ENCODE measurements at regions not wholly inside any gene's neighbourhood (a gene's known extent, or its start where the extent isn't known, plus 50 kb on each side); places are given as distances from the start of the nearest gene placed in this dataset.

- H3K4me3 Mint-ChIP-seq: no peak overlapping the region
- no peaks in the 10 kb centered on the region for H3K9me3 Mint-ChIP-seq
- ATAC-seq: no peak
- H3K4me1 Mint-ChIP-seq: no peaks in the 10 kb centered on the region
- H3K27me3 Mint-ChIP-seq: no peaks in the 10 kb centered on the region
- no peak overlapping the region for H3K27ac Mint-ChIP-seq
- H3K36me3 Mint-ChIP-seq: no peaks in the 10 kb centered on the region
These were observed 274.7 kb downstream of the CASP12 start for GRCh38 chr11:104623518-104623917.

DNA sequence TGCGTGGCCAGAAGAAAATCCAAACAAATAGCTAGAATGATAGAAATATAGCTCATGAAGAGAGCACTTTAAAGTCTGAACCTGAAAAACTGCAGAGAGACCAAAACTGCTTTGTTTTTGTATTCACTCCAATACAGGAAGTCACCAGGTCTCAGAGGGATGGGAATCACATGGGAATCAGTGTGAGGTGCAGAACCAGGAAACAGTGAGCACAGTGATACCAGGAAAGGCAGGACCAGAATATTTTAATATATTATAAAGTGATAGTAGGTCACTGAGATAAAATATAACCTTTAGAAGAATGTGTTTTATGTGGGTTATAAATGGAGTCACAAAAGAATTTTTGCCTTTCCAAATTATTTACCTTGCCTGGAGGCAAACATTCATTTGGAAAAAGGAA, 277.3 kb downstream of the CASP12 start:
- Mint-ChIP-seq H3K9me3 (peaks cover 3% of the 10 kb centered on the region), H3K27ac (no peak overlapping the region), H3K36me3 (no peaks in the 10 kb centered on the region), H3K4me3 (no peak overlapping the region), H3K4me1 (no peaks in the 10 kb centered on the region), H3K27me3 (no peaks in the 10 kb centered on the region)
- no peak for ATAC-seq

GRCh38 chr11:104619751-104620150, 278.5 kb downstream of the CASP12 start:
- H3K27me3 Mint-ChIP-seq: no peaks in the 10 kb centered on the region
- no peak overlapping the region for H3K27ac Mint-ChIP-seq
- no peaks in the 10 kb centered on the region for H3K36me3 Mint-ChIP-seq
- H3K9me3 Mint-ChIP-seq: peaks cover 5% of the 10 kb centered on the region
- no peak for ATAC-seq
- no peaks in the 10 kb centered on the region for H3K4me1 Mint-ChIP-seq
- no peak overlapping the region for H3K4me3 Mint-ChIP-seq

GRCh38 chr11:104618954-104619353, 279.3 kb downstream of the CASP12 start:
- Mint-ChIP-seq H3K27me3 (no peaks in the 10 kb centered on the region), H3K4me3 (no peak overlapping the region), H3K36me3 (no peaks in the 10 kb centered on the region), H3K4me1 (no peaks in the 10 kb centered on the region), H3K9me3 (peaks cover 5% of the 10 kb centered on the region), H3K27ac (no peak overlapping the region)
- no peak for ATAC-seq

- H3K36me3 Mint-ChIP-seq: no peaks in the 10 kb centered on the region
- no peak for ATAC-seq
- no peak overlapping the region for H3K27ac Mint-ChIP-seq
- H3K4me3 Mint-ChIP-seq: no peak overlapping the region
- H3K27me3 Mint-ChIP-seq: no peaks in the 10 kb centered on the region
- H3K4me1 Mint-ChIP-seq: no peaks in the 10 kb centered on the region
- peaks cover 5% of the 10 kb centered on the region for H3K9me3 Mint-ChIP-seq
These were observed 283.3 kb downstream of the CASP12 start for GRCh38 chr11:104614961-104615360.

GRCh38 chr11:104614117-104614680, 284.1 kb downstream of the CASP12 start:
- H3K4me1 Mint-ChIP-seq: no peaks in the 10 kb centered on the region
- ATAC-seq: no peak
- H3K27me3 Mint-ChIP-seq: no peaks in the 10 kb centered on the region
- peaks cover 5% of the 10 kb centered on the region for H3K9me3 Mint-ChIP-seq
- no peak overlapping the region for H3K4me3 Mint-ChIP-seq
- H3K36me3 Mint-ChIP-seq: no peaks in the 10 kb centered on the region
- H3K27ac Mint-ChIP-seq: no peak overlapping the region

- Mint-ChIP-seq H3K4me1 (no peaks in the 10 kb centered on the region), H3K4me3 (no peak overlapping the region), H3K9me3 (no peaks in the 10 kb centered on the region), H3K27ac (no peak overlapping the region), H3K27me3 (no peaks in the 10 kb centered on the region), H3K36me3 (no peaks in the 10 kb centered on the region)
- no peak for ATAC-seq
These were observed 287.6 kb downstream of the CASP12 start for GRCh38 chr11:104610635-104611034.

DNA sequence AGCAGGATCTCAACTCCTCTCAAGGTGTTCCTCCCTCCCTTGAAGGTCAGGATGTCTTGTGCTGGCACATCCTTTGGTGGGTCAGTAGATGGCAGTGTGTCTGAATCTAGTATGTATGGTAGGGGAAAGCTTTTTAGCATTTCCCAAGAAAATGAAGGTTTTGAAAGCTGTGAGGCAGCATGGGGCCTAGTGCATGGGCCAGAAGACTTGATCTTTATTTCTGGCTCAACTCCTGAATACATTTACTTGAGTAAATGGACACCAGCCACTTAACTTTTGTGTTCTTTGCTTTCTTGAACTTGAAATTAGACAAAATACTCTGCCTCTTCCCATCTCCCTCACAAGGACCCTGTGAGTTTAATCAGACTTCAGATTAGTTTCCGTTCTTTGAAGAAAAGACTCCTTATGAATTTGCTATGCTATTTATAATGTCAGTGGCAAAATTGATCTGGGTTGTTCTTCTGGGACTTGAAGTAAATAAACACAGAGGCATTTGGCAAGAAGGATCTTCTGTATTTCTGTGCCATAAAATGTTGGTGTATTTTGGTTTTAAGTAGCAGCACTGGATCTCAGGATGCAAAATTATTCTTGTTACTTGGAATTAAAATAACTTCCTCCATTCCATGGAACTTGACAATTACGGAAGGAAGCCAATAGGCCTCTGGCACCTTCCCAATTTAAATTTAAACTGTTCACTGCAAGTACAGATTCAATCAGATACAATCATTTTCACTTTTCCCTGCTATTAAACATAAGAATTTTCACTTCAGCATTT, 288.8 kb downstream of the CASP12 start:
- Mint-ChIP-seq H3K27ac (no peak overlapping the region), H3K27me3 (no peaks in the 10 kb centered on the region), H3K36me3 (no peaks in the 10 kb centered on the region), H3K9me3 (no peaks in the 10 kb centered on the region), H3K4me3 (no peak overlapping the region), H3K4me1 (no peaks in the 10 kb centered on the region)
- peak; percentile 86 for ATAC-seq

- no peaks in the 10 kb centered on the region for H3K4me1 Mint-ChIP-seq
- no peaks in the 10 kb centered on the region for H3K36me3 Mint-ChIP-seq
- H3K27ac Mint-ChIP-seq: no peak overlapping the region
- peaks cover 9% of the 10 kb centered on the region for H3K9me3 Mint-ChIP-seq
- H3K4me3 Mint-ChIP-seq: no peak overlapping the region
- ATAC-seq: no peak
- H3K27me3 Mint-ChIP-seq: no peaks in the 10 kb centered on the region
These were observed 295.6 kb downstream of the CASP12 start for GRCh38 chr11:104602643-104603042.

DNA sequence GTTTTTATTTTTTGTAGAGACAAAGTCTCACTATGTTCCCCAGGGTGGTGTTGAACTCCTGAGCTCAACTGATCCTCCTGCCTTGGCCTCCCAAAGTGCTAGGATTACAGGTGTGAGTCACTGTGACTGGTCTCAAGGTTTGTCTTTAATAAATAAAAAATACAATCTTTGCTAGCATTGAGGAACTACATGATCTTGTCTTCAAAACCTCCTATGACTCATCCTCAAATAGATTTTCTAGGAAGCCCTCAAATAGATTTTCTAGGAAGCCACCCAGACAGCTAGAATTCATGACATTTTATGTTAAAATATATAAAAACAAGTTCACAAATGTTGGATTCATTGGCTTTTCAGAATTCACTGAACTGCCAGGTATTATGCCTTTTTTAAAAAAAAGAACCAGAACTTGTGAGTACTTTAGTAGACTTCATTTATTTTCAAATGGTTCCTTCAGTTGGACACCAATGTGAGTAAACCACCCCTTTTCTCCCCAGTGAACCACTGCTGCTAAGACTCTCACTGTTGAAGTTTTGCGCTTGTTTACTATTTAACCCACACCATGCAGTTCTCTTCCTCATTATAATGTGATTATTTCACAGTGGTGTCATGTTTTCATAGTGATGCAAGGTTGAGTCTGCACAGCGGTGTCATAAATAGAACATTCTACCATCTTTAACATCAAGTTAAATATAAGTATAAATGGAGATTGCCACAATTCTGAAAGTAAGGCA, 303.9 kb downstream of the CASP12 start:
- no peaks in the 10 kb centered on the region for H3K9me3 Mint-ChIP-seq
- H3K4me3 Mint-ChIP-seq: no peak overlapping the region
- no peaks in the 10 kb centered on the region for H3K36me3 Mint-ChIP-seq
- no peak overlapping the region for H3K27ac Mint-ChIP-seq
- no peak for ATAC-seq
- H3K27me3 Mint-ChIP-seq: no peaks in the 10 kb centered on the region
- H3K4me1 Mint-ChIP-seq: no peaks in the 10 kb centered on the region

DNA sequence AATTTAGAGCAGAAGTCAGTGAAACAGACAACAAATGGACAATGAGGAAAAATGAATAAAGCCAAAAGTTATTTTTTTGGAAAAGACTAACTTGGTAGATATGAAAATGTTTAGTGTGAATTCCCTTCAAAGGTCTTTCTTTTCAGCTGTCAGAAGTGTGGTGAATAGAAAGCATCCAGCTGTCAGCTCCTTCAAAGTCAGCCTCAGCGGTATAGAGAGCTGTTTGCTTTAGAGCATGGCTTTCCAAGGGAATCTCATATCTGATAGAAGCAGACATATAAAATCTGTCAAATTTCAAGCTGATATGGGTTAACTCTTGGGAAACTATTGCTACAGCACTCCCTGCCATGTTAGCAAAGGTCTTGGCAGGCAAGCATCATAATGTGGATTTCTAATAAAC, 309.3 kb downstream of the CASP12 start:
- H3K27me3 Mint-ChIP-seq: peaks cover 11% of the 10 kb centered on the region
- ATAC-seq: no peak
- no peaks in the 10 kb centered on the region for H3K36me3 Mint-ChIP-seq
- H3K9me3 Mint-ChIP-seq: no peaks in the 10 kb centered on the region
- no peaks in the 10 kb centered on the region for H3K4me1 Mint-ChIP-seq
- H3K4me3 Mint-ChIP-seq: no peak overlapping the region
- no peak overlapping the region for H3K27ac Mint-ChIP-seq

DNA sequence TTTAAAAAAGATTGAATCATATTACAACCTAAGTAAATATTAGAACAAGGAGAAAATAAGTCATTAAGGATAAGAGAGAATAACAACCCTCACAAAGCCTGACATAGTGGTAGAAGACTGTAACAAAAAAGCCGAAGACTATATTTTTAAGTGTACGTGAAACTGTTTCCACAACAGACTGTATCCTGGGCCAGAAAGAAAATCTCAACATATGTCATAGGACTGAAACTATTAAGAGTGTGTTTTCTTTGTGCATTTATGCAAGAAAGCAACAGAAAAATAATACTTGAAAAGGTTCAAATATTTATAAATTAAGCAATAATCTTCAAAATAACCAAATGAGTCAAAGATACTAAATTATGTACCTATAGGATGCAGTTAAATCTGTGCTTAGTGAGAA, 309.8 kb downstream of the CASP12 start:
- Mint-ChIP-seq H3K4me3 (no peak overlapping the region), H3K27me3 (peaks cover 16% of the 10 kb centered on the region), H3K27ac (no peak overlapping the region), H3K4me1 (no peaks in the 10 kb centered on the region), H3K9me3 (no peaks in the 10 kb centered on the region), H3K36me3 (no peaks in the 10 kb centered on the region)
- ATAC-seq: no peak

- Mint-ChIP-seq H3K4me1 (no peaks in the 10 kb centered on the region), H3K27me3 (peaks cover 30% of the 10 kb centered on the region)
These were observed 313.4 kb downstream of the CASP12 start for GRCh38 chr11:104584823-104585222.

DNA sequence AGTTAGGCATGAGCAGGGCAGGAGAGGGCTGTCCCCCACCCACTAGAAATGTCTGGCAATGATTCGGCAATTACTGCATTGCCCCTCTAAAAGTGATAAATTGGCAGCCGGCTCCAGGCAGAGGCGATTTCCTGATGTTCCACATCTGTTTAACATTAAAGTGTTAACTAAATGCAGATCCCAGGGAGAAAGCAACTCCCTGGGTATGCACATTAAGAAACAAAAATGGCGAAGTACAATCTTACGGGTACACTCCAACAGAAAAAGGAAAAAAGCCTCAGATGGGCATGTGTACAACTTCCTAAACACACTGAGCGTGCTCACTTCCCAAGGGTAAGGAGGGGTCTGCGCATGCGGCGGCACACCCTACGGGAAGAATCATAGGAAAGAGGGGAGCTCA, 314.4 kb downstream of the CASP12 start:
- Mint-ChIP-seq H3K4me1 (no peaks in the 10 kb centered on the region), H3K9me3 (no peaks in the 10 kb centered on the region), H3K27me3 (peaks cover 30% of the 10 kb centered on the region), H3K27ac (no peak overlapping the region), H3K4me3 (no peak overlapping the region), H3K36me3 (no peaks in the 10 kb centered on the region)
- ATAC-seq: no peak

More at GRCh38 chr11:104584823-104585222, 313.4 kb downstream of the CASP12 start:
- H3K4me3 Mint-ChIP-seq: no peak overlapping the region
- ATAC-seq: no peak
- H3K36me3 Mint-ChIP-seq: no peaks in the 10 kb centered on the region
- no peak overlapping the region for H3K27ac Mint-ChIP-seq
- H3K9me3 Mint-ChIP-seq: no peaks in the 10 kb centered on the region

DNA sequence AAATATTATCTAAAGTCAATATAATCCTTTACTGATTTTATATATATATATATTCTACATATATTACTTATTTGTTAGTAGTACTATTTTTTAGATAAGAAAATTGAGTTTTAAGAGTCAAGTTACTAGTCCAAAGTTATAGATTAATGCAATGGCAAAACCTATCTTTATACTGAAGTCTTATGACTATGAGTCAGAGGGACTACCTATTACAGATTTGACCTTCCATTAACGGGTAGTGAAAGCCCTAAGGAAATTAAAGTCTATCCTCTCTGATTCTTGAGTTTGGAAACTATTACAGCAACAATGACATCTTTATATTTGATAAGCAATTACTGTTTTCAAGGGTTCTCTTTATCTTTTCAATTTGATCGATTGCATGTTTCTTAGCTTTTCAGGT, 315.8 kb downstream of the CASP12 start:
- peaks cover 30% of the 10 kb centered on the region for H3K27me3 Mint-ChIP-seq
- no peak overlapping the region for H3K4me3 Mint-ChIP-seq
- H3K36me3 Mint-ChIP-seq: no peaks in the 10 kb centered on the region
- no peak for ATAC-seq
- no peak overlapping the region for H3K27ac Mint-ChIP-seq
- H3K9me3 Mint-ChIP-seq: peaks cover 3% of the 10 kb centered on the region
- no peaks in the 10 kb centered on the region for H3K4me1 Mint-ChIP-seq

Measured in stimulated activated memory B cell treated with anti-CD40 and anti-IgM and Interleukin-4, amounts not matched to agents 10 μg/mL and 1 μg/mL and 100 μg/mL, for 72 hours (primary cell).